SK-N-SH treated with all-trans-retinoic acid at 6 μM for 48 hours (cell line): ENCODE measurements at regions not wholly inside any gene's neighbourhood (a gene's known extent, or its start where the extent isn't known, plus 50 kb on each side); places are given as distances from the start of the nearest gene placed in this dataset.

Source experiments
- ARNTL ChIP-seq: fragments of 450-650 bp; formaldehyde crosslinking; IDR thresholded peaks from 2 replicates; pipeline ENCODE4 v1.5.0; 2020; ENCODE audit warnings: low read depth, mild to moderate bottlenecking, moderate library complexity, borderline replicate concordance
- BACH2 ChIP-seq: fragments of 250-450 bp; sonication (Bioruptor Pico); IDR thresholded peaks from 2 replicates; pipeline ENCODE4 v1.9.0; 2021; ENCODE audit warnings: mild to moderate bottlenecking, borderline replicate concordance
- CREB5 ChIP-seq: fragments of 250-450 bp; sonication (Bioruptor Pico); IDR thresholded peaks from 2 replicates; pipeline ENCODE4 v1.5.1; 2020; ENCODE audit warnings: low read depth, mild to moderate bottlenecking, moderate library complexity
- CSDC2 ChIP-seq: fragments of 250-450 bp; sonication (Bioruptor Pico); IDR thresholded peaks from 2 replicates; pipeline ENCODE4 v1.5.0; 2020; ENCODE audit warnings: mild to moderate bottlenecking, moderate library complexity
- OSR1 ChIP-seq: fragments of 250-450 bp; sonication (Bioruptor Pico); IDR thresholded peaks from 2 replicates; pipeline ENCODE4 v1.8.0; 2022; ENCODE audit warnings: moderate library complexity, mild to moderate bottlenecking, inconsistent platforms
- PATZ1 ChIP-seq: fragments of 250-450 bp; sonication (Bioruptor Pico); IDR thresholded peaks from 2 replicates; pipeline ENCODE4 v1.8.0; 2020; ENCODE audit warnings: mild to moderate bottlenecking, moderate library complexity, borderline replicate concordance
- RARB ChIP-seq: fragments of 250-450 bp; sonication (Bioruptor Pico); IDR thresholded peaks from 2 replicates; pipeline ENCODE4 v1.8.0; 2021; ENCODE audit warnings: mild to moderate bottlenecking, moderate library complexity
- TSHZ2 ChIP-seq: fragments of 250-450 bp; sonication (Bioruptor Pico); IDR thresholded peaks from 2 replicates; pipeline ENCODE4 v1.5.0; 2020; ENCODE audit warnings: mild to moderate bottlenecking, moderate library complexity
- TF ChIP-seq, protein P1 (sequence below): fragments of 250-450 bp; sonication (Bioruptor Pico); IDR thresholded peaks from 2 replicates; pipeline ENCODE4 v1.8.0; 2021; ENCODE audit warnings: low read depth, mild to moderate bottlenecking, moderate library complexity, borderline replicate concordance
- TF ChIP-seq, protein P2 (sequence below): fragments of 250-450 bp; sonication (Bioruptor Pico); IDR thresholded peaks from 2 replicates; pipeline ENCODE4 v1.5.1; 2021; ENCODE audit warnings: mild to moderate bottlenecking, moderate library complexity

GRCh38 chr13:79119578-79120107 lies 286.4 kb downstream of the RBM26 start:
- TF ChIP-seq BACH2 (CRISPR knock-in tag) (no peak), OSR1 (no peak), PATZ1 (CRISPR knock-in tag) (no peak), RARB (no peak), ARNTL (CRISPR knock-in tag) (no peak), CSDC2 (CRISPR knock-in tag) (no peak), CREB5 (CRISPR knock-in tag) (no peak), TSHZ2 (CRISPR knock-in tag) (no peak)
- TF ChIP-seq, protein P1, sequence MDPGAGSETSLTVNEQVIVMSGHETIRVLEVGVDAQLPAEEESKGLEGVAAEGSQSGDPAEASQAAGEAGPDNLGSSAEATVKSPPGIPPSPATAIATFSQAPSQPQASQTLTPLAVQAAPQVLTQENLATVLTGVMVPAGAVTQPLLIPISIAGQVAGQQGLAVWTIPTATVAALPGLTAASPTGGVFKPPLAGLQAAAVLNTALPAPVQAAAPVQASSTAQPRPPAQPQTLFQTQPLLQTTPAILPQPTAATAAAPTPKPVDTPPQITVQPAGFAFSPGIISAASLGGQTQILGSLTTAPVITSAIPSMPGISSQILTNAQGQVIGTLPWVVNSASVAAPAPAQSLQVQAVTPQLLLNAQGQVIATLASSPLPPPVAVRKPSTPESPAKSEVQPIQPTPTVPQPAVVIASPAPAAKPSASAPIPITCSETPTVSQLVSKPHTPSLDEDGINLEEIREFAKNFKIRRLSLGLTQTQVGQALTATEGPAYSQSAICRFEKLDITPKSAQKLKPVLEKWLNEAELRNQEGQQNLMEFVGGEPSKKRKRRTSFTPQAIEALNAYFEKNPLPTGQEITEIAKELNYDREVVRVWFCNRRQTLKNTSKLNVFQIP (CRISPR knock-in tag), result no peak
- TF ChIP-seq, protein P2, sequence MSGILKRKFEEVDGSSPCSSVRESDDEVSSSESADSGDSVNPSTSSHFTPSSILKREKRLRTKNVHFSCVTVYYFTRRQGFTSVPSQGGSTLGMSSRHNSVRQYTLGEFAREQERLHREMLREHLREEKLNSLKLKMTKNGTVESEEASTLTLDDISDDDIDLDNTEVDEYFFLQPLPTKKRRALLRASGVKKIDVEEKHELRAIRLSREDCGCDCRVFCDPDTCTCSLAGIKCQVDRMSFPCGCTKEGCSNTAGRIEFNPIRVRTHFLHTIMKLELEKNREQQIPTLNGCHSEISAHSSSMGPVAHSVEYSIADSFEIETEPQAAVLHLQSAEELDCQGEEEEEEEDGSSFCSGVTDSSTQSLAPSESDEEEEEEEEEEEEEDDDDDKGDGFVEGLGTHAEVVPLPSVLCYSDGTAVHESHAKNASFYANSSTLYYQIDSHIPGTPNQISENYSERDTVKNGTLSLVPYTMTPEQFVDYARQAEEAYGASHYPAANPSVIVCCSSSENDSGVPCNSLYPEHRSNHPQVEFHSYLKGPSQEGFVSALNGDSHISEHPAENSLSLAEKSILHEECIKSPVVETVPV (CRISPR knock-in tag), result no peak
